AG04450 (cell line): ENCODE measurements at regions not wholly inside any gene's neighbourhood (a gene's known extent, or its start where the extent isn't known, plus 50 kb on each side); places are given as distances from the start of the nearest gene placed in this dataset.

Experiments
- CTCF ChIA-PET: fragments of 300-600, 350-600 bp; formaldehyde crosslinking; extraction: SDS; loops from one replicate; lab custom pipeline; 2022; ENCODE audit warnings: antibody characterized with exemption, inconsistent platforms; lab: Charles Lee
- POLR2A ChIA-PET: fragments of 350-600 bp; formaldehyde crosslinking; extraction: SDS; loops from one replicate; lab custom pipeline; 2021; ENCODE audit warnings: antibody characterized with exemption, inconsistent platforms; lab: Yijun Ruan, JAX
- DNase-seq: peaks from one replicate; pipeline ENCODE4 v3.0.0-alpha.2; 2011; ENCODE audit warnings: low read depth, low spot score
- H3K27ac ChIP-seq: one replicate; pipeline ENCODE4 v1.5.1; 2012; ENCODE audit warnings: low read depth, low read length, control low read depth
- H3K27me3 ChIP-seq: one replicate; pipeline ENCODE4 v1.6.0; 2012; ENCODE audit warnings: low read length; ENCODE audit not compliant: control insufficient read depth, insufficient read depth
- H3K4me3 ChIP-seq: 2 replicates; pipeline ENCODE4 v1.5.1; 2011; ENCODE audit warnings: mild to moderate bottlenecking, low read depth, low read length, control low read depth
- H3K9me3 ChIP-seq: 2 replicates; pipeline ENCODE4 v1.5.1; 2012; ENCODE audit warnings: low read length; ENCODE audit not compliant: control insufficient read depth, insufficient read depth
- CTCF ChIP-seq: IDR thresholded peaks from 2 replicates; pipeline ENCODE4 v1.5.1; 2011; ENCODE audit warnings: low read depth, low read length, control low read depth, inconsistent platforms

- CTCF ChIA-PET = interaction anchor here (0.6 to 1.3 kb wide), 2 partner anchors 226 to 350 kb away, joined by 4 to 6 read pairs; no protein-coding TSS in a partner anchor
These were observed 788.5 kb downstream of the MCTP2 start for GRCh38 chr15:95019907-95020306.

DNA sequence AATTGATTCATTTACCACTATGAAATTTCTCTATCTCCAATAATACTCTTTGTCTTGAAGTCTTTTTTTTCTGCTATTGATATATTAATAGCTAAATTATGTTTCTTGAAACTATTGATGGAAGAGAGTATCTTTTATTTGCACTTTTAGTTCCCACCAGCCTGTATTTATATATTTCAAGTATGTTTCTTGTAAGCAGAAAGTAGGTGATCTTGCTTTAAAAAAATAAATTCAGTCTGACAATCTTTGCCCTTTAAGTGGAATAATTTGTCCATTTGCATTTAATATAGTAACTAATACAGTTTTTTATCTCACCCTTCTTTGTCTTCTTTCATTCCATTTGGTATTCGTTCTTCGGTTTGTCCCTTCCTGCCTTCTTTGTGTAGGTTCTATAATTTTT is 790.5 kb downstream of the MCTP2 start:
- no peaks in the 10 kb centered on the region for H3K9me3 ChIP-seq
- DNase-seq = no peak
- POLR2A ChIA-PET = no interaction called here
- H3K4me3 ChIP-seq = no peak overlapping the region
- CTCF ChIA-PET = no interaction called here
- TF ChIP-seq CTCF = no peak
- no peak overlapping the region for H3K27ac ChIP-seq
- no peaks in the 10 kb centered on the region for H3K27me3 ChIP-seq

More at GRCh38 chr15:95019907-95020306, 788.5 kb downstream of the MCTP2 start:
- no peak for DNase-seq
- no peak for TF ChIP-seq CTCF
- no peak overlapping the region for H3K27ac ChIP-seq
- H3K4me3 ChIP-seq = no peak overlapping the region
- no peaks in the 10 kb centered on the region for H3K27me3 ChIP-seq
- no peaks in the 10 kb centered on the region for H3K9me3 ChIP-seq
- POLR2A ChIA-PET = no interaction called here

- POLR2A ChIA-PET = no interaction called here
- peak; percentile 67 for TF ChIP-seq CTCF
- peak; percentile 7 for DNase-seq
- Histone ChIP-seq H3K27me3 (no peaks in the 10 kb centered on the region), H3K27ac (no peak overlapping the region), H3K4me3 (no peak overlapping the region), H3K9me3 (no peaks in the 10 kb centered on the region)
- CTCF ChIA-PET = interaction anchor here (0.5 to 5.4 kb wide), 31 partner anchors 8 to 1325 kb away, joined by 3 to 40 read pairs (median 4); no protein-coding TSS in a partner anchor
These were observed 793.0 kb downstream of the MCTP2 start for GRCh38 chr15:95024351-95024750.

GRCh38 chr15:95025924-95026728 is 794.8 kb downstream of the MCTP2 start:
- ChIA-PET POLR2A (no interaction called here), CTCF (interaction anchor here (0.6 to 5.4 kb wide), 14 partner anchors 9 to 1329 kb away, joined by 3 to 40 read pairs (median 6); no protein-coding TSS in a partner anchor)
- Histone ChIP-seq H3K27ac (no peak overlapping the region), H3K9me3 (no peaks in the 10 kb centered on the region), H3K4me3 (no peak overlapping the region), H3K27me3 (no peaks in the 10 kb centered on the region)
- peak; percentile 85 for TF ChIP-seq CTCF
- DNase-seq = peak; percentile 33

DNA sequence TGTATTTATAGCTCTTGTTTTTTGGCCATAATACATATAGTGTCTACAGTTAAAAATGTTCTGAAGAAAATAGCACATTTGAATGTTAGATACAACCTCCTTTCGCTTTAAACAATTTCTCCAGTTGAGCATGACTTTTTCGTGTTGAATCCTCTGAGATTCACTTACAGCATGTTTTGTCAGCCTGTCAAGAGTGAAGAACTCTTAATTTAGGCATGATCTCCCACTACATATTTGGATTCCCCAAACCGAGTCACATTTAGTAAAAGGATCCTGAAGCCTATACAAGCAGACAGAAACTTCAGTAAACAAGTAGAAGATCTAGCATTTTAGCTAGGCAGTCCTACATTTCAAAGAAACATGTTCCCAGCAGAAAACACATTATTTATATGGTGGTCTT is 796.6 kb downstream of the MCTP2 start:
- POLR2A ChIA-PET = no interaction called here
- H3K27ac ChIP-seq = no peak overlapping the region
- no peak overlapping the region for H3K4me3 ChIP-seq
- TF ChIP-seq CTCF = no peak
- H3K9me3 ChIP-seq = no peaks in the 10 kb centered on the region
- no peaks in the 10 kb centered on the region for H3K27me3 ChIP-seq
- CTCF ChIA-PET = interaction anchor here (1.3 to 4.9 kb wide), 2 partner anchors 358 to 1299 kb away, joined by 4 to 40 read pairs; no protein-coding TSS in a partner anchor
- no peak for DNase-seq
